SK-N-SH treated with all-trans-retinoic acid at 6 μM for 48 hours (cell line): ENCODE measurements at regions not wholly inside any gene's neighbourhood (a gene's known extent, or its start where the extent isn't known, plus 50 kb on each side); places are given as distances from the start of the nearest gene placed in this dataset.

Experiments
- ATAC-seq: fragments of 200-7000 bp; cut with Tn5 transposase; 3 replicates; pipeline ENCODE4 v1.9.1; 2020; ENCODE audit warnings: mild to moderate bottlenecking, moderate library complexity
- ARNTL ChIP-seq: fragments of 450-650 bp; formaldehyde crosslinking; IDR thresholded peaks from 2 replicates; pipeline ENCODE4 v1.5.0; 2020; ENCODE audit warnings: low read depth, mild to moderate bottlenecking, moderate library complexity, borderline replicate concordance
- BACH2 ChIP-seq: fragments of 250-450 bp; sonication (Bioruptor Pico); IDR thresholded peaks from 2 replicates; pipeline ENCODE4 v1.9.0; 2021; ENCODE audit warnings: mild to moderate bottlenecking, borderline replicate concordance
- CREB5 ChIP-seq: fragments of 250-450 bp; sonication (Bioruptor Pico); IDR thresholded peaks from 2 replicates; pipeline ENCODE4 v1.5.1; 2020; ENCODE audit warnings: low read depth, mild to moderate bottlenecking, moderate library complexity
- CSDC2 ChIP-seq: fragments of 250-450 bp; sonication (Bioruptor Pico); IDR thresholded peaks from 2 replicates; pipeline ENCODE4 v1.5.0; 2020; ENCODE audit warnings: mild to moderate bottlenecking, moderate library complexity
- ESRRG ChIP-seq: fragments of 250-450 bp; sonication (Bioruptor Pico); IDR thresholded peaks from 2 replicates; pipeline ENCODE4 v1.6.1; 2021; ENCODE audit warnings: mild to moderate bottlenecking
- GLIS3 ChIP-seq: fragments of 250-450 bp; sonication (Bioruptor Pico); IDR thresholded peaks from 2 replicates; pipeline ENCODE4 v1.5.0; 2020; ENCODE audit warnings: mild to moderate bottlenecking, moderate library complexity
- OSR1 ChIP-seq: fragments of 250-450 bp; sonication (Bioruptor Pico); IDR thresholded peaks from 2 replicates; pipeline ENCODE4 v1.8.0; 2022; ENCODE audit warnings: moderate library complexity, mild to moderate bottlenecking, inconsistent platforms
- PATZ1 ChIP-seq: fragments of 250-450 bp; sonication (Bioruptor Pico); IDR thresholded peaks from 2 replicates; pipeline ENCODE4 v1.8.0; 2020; ENCODE audit warnings: mild to moderate bottlenecking, moderate library complexity, borderline replicate concordance
- POU6F1 ChIP-seq: fragments of 250-450 bp; sonication (Bioruptor Pico); IDR thresholded peaks from 2 replicates; pipeline ENCODE4 v1.8.0; 2021; ENCODE audit warnings: low read depth, mild to moderate bottlenecking, moderate library complexity, borderline replicate concordance
- RARB ChIP-seq: fragments of 250-450 bp; sonication (Bioruptor Pico); IDR thresholded peaks from 2 replicates; pipeline ENCODE4 v1.8.0; 2021; ENCODE audit warnings: mild to moderate bottlenecking, moderate library complexity
- TCF4 ChIP-seq: fragments of 250-450 bp; sonication (Bioruptor Pico); IDR thresholded peaks from 2 replicates; pipeline ENCODE4 v1.8.0; 2021; ENCODE audit warnings: mild to moderate bottlenecking, moderate library complexity, borderline replicate concordance
- TOX ChIP-seq: fragments of 250-450 bp; sonication (Bioruptor Pico); IDR thresholded peaks from 2 replicates; pipeline ENCODE4 v1.8.0; 2021; ENCODE audit warnings: mild to moderate bottlenecking, moderate library complexity, borderline replicate concordance
- TSHZ2 ChIP-seq: fragments of 250-450 bp; sonication (Bioruptor Pico); IDR thresholded peaks from 2 replicates; pipeline ENCODE4 v1.5.0; 2020; ENCODE audit warnings: mild to moderate bottlenecking, moderate library complexity
- ZC3H10 ChIP-seq: fragments of 250-450 bp; sonication (Bioruptor Pico); IDR thresholded peaks from 2 replicates; pipeline ENCODE4 v1.5.1; 2021; ENCODE audit warnings: mild to moderate bottlenecking, moderate library complexity
- ZFP3 ChIP-seq: fragments of 250-450 bp; sonication (Bioruptor Pico); IDR thresholded peaks from 2 replicates; pipeline ENCODE4 v1.5.0; 2020; ENCODE audit warnings: mild to moderate bottlenecking, moderate library complexity
- ZFP30 ChIP-seq: fragments of 450-650 bp; formaldehyde crosslinking; IDR thresholded peaks from 2 replicates; pipeline ENCODE4 v1.5.0; 2022; ENCODE audit warnings: mild to moderate bottlenecking, moderate library complexity
- ZNF565 ChIP-seq: fragments of 450-650 bp; formaldehyde crosslinking; conservative IDR thresholded peaks from 2 replicates; pipeline ENCODE4 v1.5.0; 2020; ENCODE audit warnings: low read depth, mild to moderate bottlenecking, moderate library complexity
- ZNF70 ChIP-seq: fragments of 450-650 bp; formaldehyde crosslinking; IDR thresholded peaks from 2 replicates; pipeline ENCODE4 v1.5.0; 2020; ENCODE audit warnings: mild to moderate bottlenecking, moderate library complexity
- ZNF8 ChIP-seq: fragments of 450-650 bp; formaldehyde crosslinking; IDR thresholded peaks from 2 replicates; pipeline ENCODE4 v1.5.0; 2020; ENCODE audit warnings: mild to moderate bottlenecking, moderate library complexity
- TF ChIP-seq, protein P1 (sequence below): fragments of 250-450 bp; sonication (Bioruptor Pico); IDR thresholded peaks from 2 replicates; pipeline ENCODE4 v1.5.1; 2021; ENCODE audit warnings: mild to moderate bottlenecking, moderate library complexity

DNA sequence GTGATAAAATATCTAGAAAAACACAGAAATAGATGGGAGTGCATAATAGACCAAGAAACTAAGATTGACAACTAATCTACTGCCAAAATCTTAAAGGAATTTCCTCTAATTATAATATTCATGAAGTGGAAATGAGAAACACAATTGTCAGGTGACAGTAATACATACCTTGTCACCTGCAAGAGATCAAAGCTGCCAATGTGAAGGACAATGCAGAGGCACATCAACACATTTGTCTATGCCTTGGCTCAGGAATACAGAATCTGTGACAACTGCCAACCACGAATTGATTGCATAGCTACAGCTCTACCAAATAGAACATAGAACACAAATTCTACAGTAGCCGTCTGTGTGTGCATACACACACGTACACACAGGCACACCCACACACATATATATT lies 295.7 kb downstream of the PPARGC1A start:
- ATAC-seq: no peak
- TF ChIP-seq ESRRG (no peak), BACH2 (no peak), ZNF70 (CRISPR knock-in tag) (no peak), CSDC2 (no peak), ARNTL (CRISPR knock-in tag) (no peak), ZNF8 (no peak)

GRCh38 chr4:23590431-23590830 lies 299.4 kb downstream of the PPARGC1A start:
- ATAC-seq: no peak
- TF ChIP-seq ARNTL (CRISPR knock-in tag): no peak

GRCh38 chr4:23584024-23584423 lies 305.8 kb downstream of the PPARGC1A start:
- TF ChIP-seq TCF4 (CRISPR knock-in tag) (no peak), ARNTL (CRISPR knock-in tag) (no peak), ZFP30 (CRISPR knock-in tag) (no peak), PATZ1 (CRISPR knock-in tag) (no peak), ZNF565 (CRISPR knock-in tag) (no peak), CSDC2 (no peak), CREB5 (CRISPR knock-in tag) (no peak), OSR1 (no peak), BACH2 (no peak), ZC3H10 (CRISPR knock-in tag) (no peak), ZNF70 (CRISPR knock-in tag) (no peak), ZFP3 (no peak), TSHZ2 (CRISPR knock-in tag) (no peak)

DNA sequence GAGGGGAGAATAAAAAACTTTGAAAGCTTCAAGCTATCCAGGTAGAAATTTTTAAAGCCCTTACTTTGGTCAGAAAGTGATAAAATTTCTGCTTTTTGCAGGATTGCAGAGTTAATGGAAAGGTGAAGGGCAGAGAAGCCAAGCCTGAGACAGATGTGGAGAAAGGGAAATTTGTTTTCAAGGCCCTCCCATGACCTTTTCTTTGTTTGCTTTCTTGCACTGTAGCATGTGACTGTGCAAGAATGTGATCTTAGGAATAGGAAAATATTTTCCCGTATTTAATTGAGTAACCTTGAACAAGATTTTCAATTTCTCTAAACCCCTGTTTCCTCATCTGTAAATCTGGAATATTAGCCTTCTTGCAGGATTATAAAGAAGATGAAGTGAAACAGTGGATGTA lies 307.2 kb downstream of the PPARGC1A start:
- ATAC-seq: no peak
- no peak for TF ChIP-seq TOX (CRISPR knock-in tag)
- no peak for TF ChIP-seq RARB (CRISPR knock-in tag)
- TF ChIP-seq ZC3H10 (CRISPR knock-in tag): no peak
- TF ChIP-seq CSDC2: no peak
- TF ChIP-seq, protein P1, sequence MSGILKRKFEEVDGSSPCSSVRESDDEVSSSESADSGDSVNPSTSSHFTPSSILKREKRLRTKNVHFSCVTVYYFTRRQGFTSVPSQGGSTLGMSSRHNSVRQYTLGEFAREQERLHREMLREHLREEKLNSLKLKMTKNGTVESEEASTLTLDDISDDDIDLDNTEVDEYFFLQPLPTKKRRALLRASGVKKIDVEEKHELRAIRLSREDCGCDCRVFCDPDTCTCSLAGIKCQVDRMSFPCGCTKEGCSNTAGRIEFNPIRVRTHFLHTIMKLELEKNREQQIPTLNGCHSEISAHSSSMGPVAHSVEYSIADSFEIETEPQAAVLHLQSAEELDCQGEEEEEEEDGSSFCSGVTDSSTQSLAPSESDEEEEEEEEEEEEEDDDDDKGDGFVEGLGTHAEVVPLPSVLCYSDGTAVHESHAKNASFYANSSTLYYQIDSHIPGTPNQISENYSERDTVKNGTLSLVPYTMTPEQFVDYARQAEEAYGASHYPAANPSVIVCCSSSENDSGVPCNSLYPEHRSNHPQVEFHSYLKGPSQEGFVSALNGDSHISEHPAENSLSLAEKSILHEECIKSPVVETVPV (CRISPR knock-in tag): no peak
- TF ChIP-seq ZNF8: no peak

More at GRCh38 chr4:23584024-23584423, 305.8 kb downstream of the PPARGC1A start:
- ATAC-seq: no peak

DNA sequence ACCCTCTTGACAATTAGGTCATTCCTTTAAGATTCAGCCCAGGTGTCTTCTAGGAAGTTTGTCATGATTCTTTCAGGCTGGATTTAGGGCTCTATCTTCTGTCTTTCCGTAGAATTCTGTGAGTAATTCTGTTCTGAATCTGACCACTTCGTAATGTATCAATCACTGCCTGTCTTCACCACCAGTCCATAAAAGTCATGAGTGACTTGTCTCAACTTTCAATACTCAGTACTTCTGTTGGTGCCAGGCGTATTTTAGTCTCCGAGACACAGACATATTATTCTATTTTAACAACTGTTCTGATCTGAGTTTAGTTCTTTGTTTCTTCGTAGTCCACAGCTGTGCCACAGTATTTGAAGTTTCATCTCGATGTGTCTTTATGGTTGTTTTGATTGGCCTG lies 310.7 kb downstream of the PPARGC1A start:
- no peak for ATAC-seq
- no peak for TF ChIP-seq ZC3H10 (CRISPR knock-in tag)
- TF ChIP-seq BACH2: no peak
- no peak for TF ChIP-seq TSHZ2 (CRISPR knock-in tag)
- TF ChIP-seq GLIS3 (CRISPR knock-in tag): no peak
- no peak for TF ChIP-seq TOX (CRISPR knock-in tag)
- no peak for TF ChIP-seq RARB (CRISPR knock-in tag)
- no peak for TF ChIP-seq TCF4 (CRISPR knock-in tag)
- TF ChIP-seq, protein P1 (CRISPR knock-in tag): no peak
- TF ChIP-seq POU6F1 (CRISPR knock-in tag): no peak
- TF ChIP-seq ARNTL (CRISPR knock-in tag): no peak
- TF ChIP-seq ZFP30 (CRISPR knock-in tag): no peak
